GM12864 (cell line): ENCODE measurements at regions not wholly inside any gene's neighbourhood (a gene's known extent, or its start where the extent isn't known, plus 50 kb on each side); places are given as distances from the start of the nearest gene placed in this dataset.
A peak's percentile ranks its signal among the peaks of the same experiment; 100 is the strongest.

ENCODE experiments used
- DNase-seq: peaks from one replicate; pipeline ENCODE4 v3.0.0-alpha.2; 2011; ENCODE audit warnings: low read depth
- H3K4me3 ChIP-seq: 2 replicates; pipeline ENCODE4 v1.5.1; 2011; ENCODE audit warnings: mild to moderate bottlenecking, low read depth, low read length, control low read depth
- CTCF ChIP-seq: IDR thresholded peaks from 2 replicates; pipeline ENCODE4 v1.5.1; 2011; ENCODE audit warnings: low read depth, mild to moderate bottlenecking, moderate library complexity, low read length, control low read depth, inconsistent platforms; ENCODE audit errors: missing control alignments

- TF ChIP-seq CTCF = peak; percentile 60
- H3K4me3 ChIP-seq = no peak overlapping the region
- DNase-seq = no peak
Measured at GRCh38 chr2:35428548-35428947, 927.0 kb upstream of the CRIM1 start.

- no peak for TF ChIP-seq CTCF
- no peak for DNase-seq
Measured at GRCh38 chr2:35421485-35421884, 934.1 kb upstream of the CRIM1 start.

DNA sequence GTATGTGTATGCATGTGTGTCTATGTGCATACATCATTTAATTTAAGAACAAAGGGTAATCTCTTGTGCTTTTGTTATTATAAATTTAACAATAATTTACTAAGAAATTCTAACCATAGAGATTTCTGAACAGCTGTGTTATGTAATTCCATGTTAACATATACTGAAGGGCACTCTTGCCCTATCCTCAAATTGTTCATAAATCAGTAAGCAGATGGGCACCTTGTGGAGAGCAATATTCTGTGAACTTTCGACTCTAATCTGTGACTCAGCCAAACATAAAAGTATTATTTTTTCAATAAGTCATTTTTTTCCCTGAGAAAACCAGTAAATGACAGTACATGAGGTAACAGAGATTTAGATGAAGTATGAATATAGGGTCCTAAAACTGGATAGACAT lies 938.3 kb upstream of the CRIM1 start:
- no peak for DNase-seq
- no peak for TF ChIP-seq CTCF
- H3K4me3 ChIP-seq = no peak overlapping the region

More at GRCh38 chr2:35421485-35421884, 934.1 kb upstream of the CRIM1 start:
- H3K4me3 ChIP-seq = no peak overlapping the region

- no peak for DNase-seq
- no peak for TF ChIP-seq CTCF
Measured at GRCh38 chr2:35416391-35417140, 939.0 kb upstream of the CRIM1 start.

GRCh38 chr2:35415942-35416341 lies 939.6 kb upstream of the CRIM1 start:
- no peak for TF ChIP-seq CTCF
- H3K4me3 ChIP-seq = no peak overlapping the region
- no peak for DNase-seq

More at GRCh38 chr2:35416391-35417140, 939.0 kb upstream of the CRIM1 start:
- no peak overlapping the region for H3K4me3 ChIP-seq

DNA sequence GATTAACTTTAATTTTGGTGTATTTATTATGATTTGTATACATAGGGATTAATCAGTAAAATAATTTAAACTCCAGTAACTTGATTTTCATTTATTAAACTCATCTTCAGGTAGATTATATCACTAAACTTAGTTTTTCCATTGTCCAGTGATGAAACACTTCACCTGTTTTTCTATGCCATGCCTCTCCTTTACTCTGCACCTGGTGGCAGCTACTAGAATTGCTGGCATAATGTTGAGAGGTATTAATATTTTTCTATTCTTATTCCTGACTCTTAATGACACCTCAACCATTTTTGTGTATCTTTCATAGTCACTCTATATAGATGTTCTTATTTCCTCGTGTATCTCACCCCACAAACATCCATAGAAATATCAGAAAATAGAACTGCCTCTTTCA lies 940.3 kb upstream of the CRIM1 start:
- H3K4me3 ChIP-seq = no peak overlapping the region
- no peak for DNase-seq
- peak; percentile 10 for TF ChIP-seq CTCF

GRCh38 chr2:35410431-35411061 lies 945.0 kb upstream of the CRIM1 start:
- DNase-seq = no peak
- peak; percentile 80 for TF ChIP-seq CTCF

More at GRCh38 chr2:35410431-35411061, 945.0 kb upstream of the CRIM1 start:
- H3K4me3 ChIP-seq = no peak overlapping the region
